HG03432 (cell line): ENCODE measurements at regions not wholly inside any gene's neighbourhood (a gene's known extent, or its start where the extent isn't known, plus 50 kb on each side); places are given as distances from the start of the nearest gene placed in this dataset.

Experiments used
- ATAC-seq: cut with Tn5 transposase; IDR thresholded peaks from one replicate; pipeline ENCODE4 v1.9.1; 2021; ENCODE audit warnings: mild to moderate bottlenecking, moderate library complexity; ENCODE audit not compliant: unreplicated experiment

DNA sequence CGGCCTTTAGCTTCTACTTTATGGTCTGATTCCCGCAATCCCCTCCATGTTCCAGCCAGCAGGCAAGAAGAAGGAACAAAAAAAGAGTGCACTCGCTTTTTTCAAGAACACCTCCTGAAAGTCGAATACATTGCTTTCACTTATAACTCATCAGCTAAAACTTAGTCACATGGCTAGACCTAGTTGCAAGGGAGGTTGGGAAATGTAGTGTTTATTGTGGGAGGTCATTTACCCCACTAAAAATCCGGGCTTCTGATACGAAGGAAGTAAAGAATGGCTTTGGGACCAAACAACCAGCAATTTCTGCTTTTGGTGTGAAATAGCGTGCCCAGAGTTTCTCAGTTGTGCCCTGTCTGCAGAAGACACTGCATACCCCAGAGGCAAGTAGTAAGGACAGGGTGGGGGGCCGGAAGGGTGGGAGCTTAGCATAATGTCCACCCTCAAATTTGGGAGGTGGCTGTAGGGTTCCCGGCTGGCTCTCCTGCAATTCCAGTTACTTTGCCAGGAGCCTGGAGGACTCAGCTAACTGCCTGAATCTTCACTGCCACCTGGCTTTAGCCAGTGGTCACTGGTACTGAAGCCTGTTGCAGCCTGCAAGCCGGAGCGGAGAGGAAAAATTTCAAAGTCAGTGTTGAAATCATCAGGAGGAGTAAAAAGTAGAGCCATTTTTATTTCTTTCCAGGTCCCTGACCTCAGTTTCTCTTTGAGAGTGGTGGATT lies 57.7 kb upstream of the F3 start:
- no peak for ATAC-seq

- no peak for ATAC-seq
These were observed 56.1 kb upstream of the F3 start for GRCh38 chr1:94597701-94598100.

DNA sequence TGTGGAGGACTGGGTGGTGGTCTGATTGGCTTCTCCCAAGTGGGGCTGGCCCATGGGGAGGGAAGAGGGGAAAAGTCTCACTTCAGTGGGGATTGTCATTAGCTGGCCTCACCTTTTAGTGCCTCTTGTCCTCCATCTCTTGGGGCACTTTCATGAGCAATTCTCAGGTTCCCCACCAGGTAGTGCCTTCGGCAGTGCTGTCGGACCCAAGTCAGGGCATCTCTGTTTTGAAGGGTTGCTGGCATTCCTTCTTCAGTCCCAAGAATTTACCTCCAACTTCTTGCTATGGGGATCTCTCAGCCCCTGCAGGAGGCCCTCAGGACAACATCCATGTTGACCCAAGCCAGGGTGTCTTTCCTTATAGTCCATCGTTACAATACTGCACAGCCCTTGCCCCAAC lies 54.7 kb upstream of the F3 start:
- ATAC-seq, result no peak

DNA sequence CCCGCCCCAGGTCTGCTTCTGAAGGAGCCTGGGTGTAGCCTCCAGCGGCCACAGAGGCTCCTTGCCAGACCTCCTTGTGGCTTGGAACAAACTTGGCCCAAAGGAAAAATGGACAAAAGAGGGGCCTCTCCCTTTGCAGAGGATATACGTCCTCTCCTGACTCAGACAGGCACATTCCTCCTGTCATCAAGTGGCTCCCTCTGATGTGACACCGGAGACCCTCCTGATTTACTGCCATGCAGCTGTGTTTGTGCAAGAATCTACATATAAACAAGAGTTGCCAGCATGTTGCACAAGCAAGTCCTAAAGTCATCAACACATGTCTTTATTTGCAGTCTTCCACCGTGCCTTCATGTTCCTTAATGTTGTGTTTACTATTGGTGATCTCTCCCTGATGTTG lies 54.1 kb upstream of the F3 start:
- ATAC-seq, result no peak

DNA sequence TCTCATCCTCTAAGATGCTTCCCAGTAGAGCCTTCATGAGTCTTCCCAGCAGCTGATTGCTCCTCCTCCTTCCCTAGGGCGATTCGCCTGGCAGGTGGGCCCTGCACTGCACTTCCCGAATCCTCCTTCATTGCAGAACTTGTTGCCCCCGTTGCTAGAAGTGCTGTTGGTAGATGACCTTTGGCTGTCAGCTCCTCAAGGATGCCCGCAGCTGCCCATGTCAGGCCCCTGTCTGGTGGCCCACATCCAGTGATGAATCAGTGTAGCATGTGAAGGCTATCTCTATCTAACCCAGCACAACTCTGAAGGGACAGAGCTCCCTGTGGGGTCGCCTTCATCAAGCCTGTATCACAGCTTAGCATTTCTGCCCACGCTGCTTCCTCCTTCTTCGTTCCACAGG lies 52.1 kb upstream of the F3 start:
- no peak for ATAC-seq

GRCh38 chr1:94592571-94592920 lies 51.0 kb upstream of the F3 start:
- no peak for ATAC-seq

GRCh38 chr1:94591823-94592570 lies 50.4 kb upstream of the F3 start:
- ATAC-seq, result no peak
